T-helper 22 cell (primary cell): ENCODE measurements at regions not wholly inside any gene's neighbourhood (a gene's known extent, or its start where the extent isn't known, plus 50 kb on each side); places are given as distances from the start of the nearest gene placed in this dataset.

Experiments used
- DNase-seq: peaks from one replicate; pipeline ENCODE4 v3.0.0-alpha.2; 2020; ENCODE audit warnings: low read depth

GRCh38 chr13:99642841-99643240 is 141.6 kb downstream of the TM9SF2 start:
- no peak for DNase-seq

DNA sequence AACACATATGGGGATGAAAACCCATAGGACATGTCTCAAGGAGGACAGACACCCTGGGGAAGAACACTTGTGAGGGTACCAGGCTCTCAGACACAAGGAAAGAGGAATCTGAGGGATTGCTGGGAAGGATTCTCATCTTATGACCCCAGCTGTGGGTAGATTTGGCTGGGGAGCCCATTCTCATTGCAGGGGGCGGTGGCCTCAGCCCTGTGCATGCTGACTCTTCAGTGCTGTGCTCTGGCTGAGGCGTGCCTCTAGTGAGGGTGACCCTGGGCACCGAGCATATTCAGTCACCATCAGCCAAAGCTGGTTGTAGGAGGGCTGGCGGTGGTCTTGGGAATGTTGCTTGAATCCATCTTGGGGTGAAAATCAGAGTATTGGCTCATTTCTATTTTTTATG is 140.7 kb downstream of the TM9SF2 start:
- DNase-seq: no peak

DNA sequence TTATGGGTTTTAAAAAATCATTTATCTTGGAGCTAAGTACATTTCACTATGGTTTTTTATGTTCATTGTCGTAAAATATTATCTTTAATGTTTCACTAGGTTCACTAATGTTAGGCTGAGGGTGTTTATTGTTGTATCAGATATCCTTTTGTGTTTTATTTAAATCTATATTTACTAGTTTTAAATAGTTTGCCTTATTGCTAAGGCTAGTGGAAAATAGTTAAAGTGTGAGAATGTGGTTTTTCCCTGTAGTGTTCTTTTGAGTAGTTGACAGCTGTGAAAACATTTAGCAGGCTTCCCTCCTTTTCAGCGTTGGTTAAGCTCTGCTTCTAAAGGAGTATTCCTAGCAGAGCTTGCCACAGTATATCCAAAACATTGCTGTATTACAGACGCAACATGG is 139.0 kb downstream of the TM9SF2 start:
- DNase-seq: no peak

- no peak for DNase-seq
Observed at GRCh38 chr13:99639126-99639525, 137.9 kb downstream of the TM9SF2 start.

DNA sequence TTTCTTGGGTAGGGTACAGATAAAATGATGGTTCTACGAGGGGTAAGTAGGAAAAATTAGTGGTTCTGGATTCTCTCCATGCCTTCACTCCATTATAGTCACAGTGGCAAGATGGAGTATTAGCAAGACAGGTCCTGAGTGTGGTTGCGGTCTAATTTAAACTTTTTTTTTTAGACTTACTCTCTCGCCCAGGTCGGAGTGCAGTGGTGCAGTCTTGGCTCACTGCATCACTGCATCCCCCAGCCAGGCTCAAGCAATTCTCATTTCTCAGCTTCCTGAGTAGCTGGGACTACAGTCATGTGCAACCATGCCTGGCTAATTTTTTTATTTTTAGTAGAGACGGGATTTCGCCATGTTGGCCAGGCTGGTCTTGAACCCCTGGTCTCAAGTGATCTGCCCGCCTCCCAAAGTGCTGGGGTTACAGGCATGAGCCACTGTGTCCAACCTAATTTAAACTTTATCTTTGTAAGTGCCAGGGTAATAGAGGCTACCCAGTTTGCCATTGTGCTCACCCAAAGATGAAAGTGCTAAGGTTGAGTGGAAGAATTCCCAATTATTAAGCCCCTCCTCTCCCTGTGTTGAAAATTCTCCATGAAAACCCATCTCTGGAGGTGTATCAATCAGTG is 135.6 kb downstream of the TM9SF2 start:
- no peak for DNase-seq

- DNase-seq: no peak
Observed at GRCh38 chr13:99636306-99636705, 135.0 kb downstream of the TM9SF2 start.

DNA sequence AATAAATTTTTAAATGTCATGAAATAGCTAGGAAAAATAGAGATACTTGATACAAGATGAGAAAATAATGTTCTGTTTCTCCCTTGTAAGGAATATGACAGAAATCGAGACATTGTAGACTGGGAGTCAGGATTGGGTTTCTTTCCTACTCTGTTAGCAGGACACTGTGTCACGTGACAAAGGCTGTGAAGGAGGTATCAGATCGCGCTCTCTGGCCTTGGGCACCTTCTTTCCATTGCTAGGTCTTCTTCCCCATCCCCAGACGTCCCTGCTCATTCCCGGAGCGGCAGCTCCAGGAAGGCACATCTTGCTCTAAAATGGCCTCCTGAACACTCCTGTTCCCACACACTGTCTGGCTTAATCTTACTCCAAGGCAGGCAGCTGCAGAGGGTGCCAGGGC is 133.4 kb downstream of the TM9SF2 start:
- no peak for DNase-seq

DNA sequence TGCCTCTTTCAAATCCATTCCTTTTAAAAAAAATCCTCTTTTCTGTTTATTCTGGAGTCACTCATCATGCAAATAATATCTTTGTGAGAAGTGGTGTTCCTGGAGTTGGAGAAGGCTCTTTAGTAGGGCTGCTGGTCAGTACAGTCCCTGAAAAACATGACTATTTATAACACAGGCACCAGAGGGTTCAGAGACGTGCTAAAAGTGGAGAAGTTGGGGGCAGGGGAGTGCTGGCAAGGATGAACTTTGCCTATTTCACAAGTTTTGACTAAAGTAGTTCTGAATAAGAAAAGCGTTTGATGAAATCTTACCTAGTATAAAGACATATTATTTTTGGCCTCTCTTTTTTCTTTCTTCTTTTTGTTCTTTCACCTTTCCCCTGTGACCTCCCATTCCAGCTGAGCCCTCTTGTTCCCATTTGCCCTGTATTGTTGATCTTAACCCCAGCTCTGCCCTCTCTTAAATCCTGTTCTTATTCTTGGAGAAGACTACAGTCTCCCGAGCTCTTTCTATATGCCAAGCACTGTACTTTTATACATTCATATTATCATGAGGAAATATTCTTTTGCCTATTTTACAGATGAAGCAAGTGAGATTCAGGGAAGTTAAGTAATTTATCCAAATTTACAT is 129.1 kb downstream of the TM9SF2 start:
- DNase-seq: no peak

DNA sequence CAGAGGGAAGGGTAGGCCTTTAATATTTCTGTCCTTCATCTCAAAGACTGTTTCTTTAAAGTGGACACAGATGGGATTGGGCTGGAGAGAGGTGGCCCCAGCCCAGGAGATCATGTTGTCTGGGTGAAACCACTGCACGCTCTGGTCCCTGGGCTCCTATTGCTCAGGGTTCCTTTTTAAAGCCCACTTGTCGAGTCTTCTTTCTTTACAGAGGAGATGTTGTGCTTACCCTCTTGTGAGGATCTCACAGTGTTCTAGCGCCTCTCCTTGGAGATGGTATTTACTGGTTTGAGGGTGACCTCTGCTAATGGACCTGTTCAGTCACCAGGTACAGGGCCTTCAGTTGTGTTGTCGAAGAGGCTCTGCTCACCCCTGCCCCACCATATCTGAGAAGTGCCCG is 128.4 kb downstream of the TM9SF2 start:
- DNase-seq: no peak

DNA sequence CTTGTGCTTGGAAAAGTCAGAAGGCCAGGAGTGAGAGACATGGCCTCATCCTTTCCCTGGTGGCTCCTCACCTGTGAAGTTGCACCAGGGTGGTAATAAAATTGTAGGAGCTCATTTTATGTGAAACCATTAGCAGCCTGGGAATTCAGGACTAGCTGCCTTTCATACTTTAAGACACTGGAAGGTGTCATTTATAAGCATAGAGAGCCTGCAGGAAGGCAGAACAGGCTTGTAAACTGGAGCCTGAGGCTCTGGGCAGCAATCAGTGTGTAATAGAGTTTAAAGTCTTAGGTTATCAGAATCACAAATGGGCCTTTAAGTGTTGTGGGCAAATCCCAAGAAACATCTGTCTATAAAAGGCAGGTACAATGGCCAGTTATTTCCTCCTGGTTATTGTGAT is 127.2 kb downstream of the TM9SF2 start:
- DNase-seq: no peak

- no peak for DNase-seq
Observed at GRCh38 chr13:99626461-99627082, 125.3 kb downstream of the TM9SF2 start.

GRCh38 chr13:99624936-99625540 is 123.8 kb downstream of the TM9SF2 start:
- no peak for DNase-seq

- no peak for DNase-seq
Observed at GRCh38 chr13:99620806-99621205, 119.5 kb downstream of the TM9SF2 start.

DNA sequence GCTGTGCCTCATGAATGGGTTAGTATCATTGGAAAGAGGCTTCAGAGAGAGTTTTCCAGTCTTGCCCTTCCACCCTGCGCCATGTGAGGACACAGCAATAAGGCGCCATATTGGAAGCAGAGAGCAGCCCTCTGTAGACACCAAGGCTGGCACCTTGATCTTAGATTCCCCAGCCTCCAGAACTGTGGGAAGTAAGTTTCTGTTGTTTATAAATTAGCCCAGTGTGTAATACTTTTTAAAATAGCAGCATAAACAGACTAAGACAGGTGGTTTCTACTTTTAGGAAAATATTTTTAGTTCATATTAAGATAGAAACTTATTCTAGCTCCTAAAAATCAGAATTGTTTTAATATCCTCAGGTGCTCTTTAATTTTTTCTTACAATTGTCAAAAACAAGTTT is 117.9 kb downstream of the TM9SF2 start:
- DNase-seq: no peak

GRCh38 chr13:99617474-99618255 is 116.4 kb downstream of the TM9SF2 start:
- DNase-seq: no peak

DNA sequence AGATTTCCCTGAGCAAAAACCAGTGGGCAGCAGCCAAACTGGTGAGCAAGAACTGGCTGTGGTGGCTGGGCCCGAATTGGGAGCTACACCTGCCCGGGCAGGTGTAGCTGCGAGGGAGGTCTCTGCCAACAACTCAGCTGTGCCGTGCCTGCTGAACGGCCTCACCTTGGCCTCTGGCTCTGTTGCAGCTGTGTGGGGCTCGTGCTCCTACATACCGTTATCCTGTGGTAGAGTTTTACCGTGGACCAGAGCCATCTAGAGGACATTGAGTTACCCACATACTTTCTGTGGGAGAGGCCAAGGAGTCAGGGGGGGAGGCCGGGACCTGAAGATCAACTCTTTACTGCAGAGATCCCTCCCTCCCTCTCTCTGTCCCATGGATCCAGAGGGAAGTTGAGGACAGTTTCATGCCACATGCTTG is 113.2 kb downstream of the TM9SF2 start:
- DNase-seq: no peak
